ENCODE measurements at regions not wholly inside any gene's neighbourhood (a gene's known extent, or its start where the extent isn't known, plus 50 kb on each side); places are given as distances from the start of the nearest gene placed in this dataset.

- no peak overlapping the region for H2BK15ac ChIP-seq (ENCODE audit: low read length)
- FAIRE-seq = no peak
- WGBS, 2 experiments (ENCODE audit: extremely low coverage in 1 of 2, insufficient coverage in 1 of 2, insufficient read length in 1 of 2, insufficient replicate concordance in 2 of 2, low coverage in 1 of 2, low lambda C conversion rate in 2 of 2, missing lambda C conversion rate in 1 of 2) = 87% methylated on average over 1 of the region's 1 CpG; no CpG with 5 or more reads in 1 of the 2 experiments
- H4K8ac ChIP-seq (ENCODE audit: extremely low read depth, insufficient read depth, low read length) = no peak overlapping the region
- no peak overlapping the region for H2BK5ac ChIP-seq (ENCODE audit: low read depth, low read length)
- DNase-seq (ENCODE audit: low read depth in 1 of 2, low spot score in 2 of 2) = no peak
- H3K4me1 ChIP-seq (replicated peaks in 1 of 4; ENCODE audit: control insufficient read depth in 3 of 4, insufficient read depth in 4 of 4, low read length in 3 of 4) = peaks cover 3 to 27% (median 8%) of the 10 kb centered on the region in 4 experiments; a peak in 5 of 7 replicates
- no peaks in the 10 kb centered on the region for H4K20me1 ChIP-seq (replicated peaks in 1 of 2; ENCODE audit: control insufficient read depth in 1 of 2, insufficient read depth in 2 of 2, low read length in 2 of 2)
- H3K4ac ChIP-seq (replicated peaks; ENCODE audit: insufficient read length, low read depth, low read length) = no peak overlapping the region
- no peak overlapping the region for H3K27ac ChIP-seq (ENCODE audit: low read depth, low read length)
- H2BK120ac ChIP-seq (replicated peaks; ENCODE audit: low read depth, low read length) = no peak overlapping the region
- H4K5ac ChIP-seq (ENCODE audit: insufficient read length, low read depth, low read length) = no peak overlapping the region
- H3K9ac ChIP-seq (replicated peaks in 1 of 4; ENCODE audit: extremely low read depth in 1 of 4, low read depth in 3 of 4, low read length in 3 of 4) = no peak overlapping the region
- TF ChIP-seq CTBP2 (IDR thresholded peaks at IDR 0.05; ENCODE audit: borderline replicate concordance, insufficient read depth, insufficient read length, low read length) (no peak), BACH1 (IDR thresholded peaks at IDR 0.05; ENCODE audit: low read length) (no peak), KDM4A (IDR thresholded peaks at IDR 0.05; ENCODE audit: low read depth, low read length, severe bottlenecking) (no peak), RNF2 (IDR thresholded peaks at IDR 0.05; ENCODE audit: borderline replicate concordance, low read depth, low read length, missing control alignments, poor library complexity, severe bottlenecking) (no peak), TEAD4 (IDR thresholded peaks at IDR 0.05; ENCODE audit: low read depth, low read length) (no peak), CREB1 (IDR thresholded peaks at IDR 0.05) (no peak), SIRT6 (IDR thresholded peaks at IDR 0.05; ENCODE audit: low read length) (no peak), EZH2 (IDR thresholded peaks at IDR 0.05; ENCODE audit: low read depth, low read length, severe bottlenecking) (no peak), ZNF274 (IDR thresholded peaks at IDR 0.05; ENCODE audit: borderline replicate concordance, extremely low read depth, low read length) (no peak)
- no peaks in the 10 kb centered on the region for H3K36me3 ChIP-seq (ENCODE audit: control insufficient read depth in 2 of 4, insufficient read depth in 4 of 4, low read length in 3 of 4)
- no peak overlapping the region for H4K91ac ChIP-seq (replicated peaks; ENCODE audit: insufficient read length, low read length)
- ChIA-PET POLR2A (ENCODE audit: partially characterized antibody) (interaction anchor here (0.7 to 1.8 kb wide), 4 partner anchors 11 to 40 kb away, joined by 3 to 12 read pairs (median 7); no protein-coding TSS in a partner anchor), CTCF (ENCODE audit: partially characterized antibody) (interaction anchor here (0.7 kb wide), 2 partner anchors 27 to 57 kb away, joined by 3 to 5 read pairs; no protein-coding TSS in a partner anchor)
- no peaks in the 10 kb centered on the region for H3K9me3 ChIP-seq (ENCODE audit: insufficient read depth in 2 of 2, low read depth in 1 of 2, low read length in 1 of 2)
- H2BK12ac ChIP-seq (ENCODE audit: low read depth, low read length) = no peak overlapping the region
- H3K27me3 ChIP-seq (replicated peaks in 1 of 4; ENCODE audit: control insufficient read depth in 3 of 4, extremely low read depth in 1 of 4, insufficient read depth in 3 of 4, low read length in 3 of 4) = no peaks in the 10 kb centered on the region
- no peak overlapping the region for H3K4me3 ChIP-seq (ENCODE audit: extremely low read depth in 1 of 4, insufficient read depth in 2 of 4, low read depth in 3 of 4, low read length in 4 of 4)
- no peak overlapping the region for H3K56ac ChIP-seq (replicated peaks; ENCODE audit: insufficient read length, low read depth, low read length)
- no peak overlapping the region for H3K14ac ChIP-seq (ENCODE audit: insufficient read length)
- H3K18ac ChIP-seq (ENCODE audit: extremely low read depth, low read length) = no peak overlapping the region
- H3K23ac ChIP-seq (ENCODE audit: insufficient read length) = no peak overlapping the region
- H2BK20ac ChIP-seq (ENCODE audit: low read length) = no peak overlapping the region
- H2AK5ac ChIP-seq (ENCODE audit: low read depth, low read length) = no peak overlapping the region
- H2AFZ ChIP-seq (ENCODE audit: low read length) = no peak overlapping the region
- H3K4me2 ChIP-seq (ENCODE audit: insufficient read depth in 1 of 2, low read depth in 2 of 2, low read length in 2 of 2) = no peak overlapping the region
- no peaks in the 10 kb centered on the region for H3K79me1 ChIP-seq (ENCODE audit: low read depth, low read length)
- peaks cover 0 to 70% of the 10 kb centered on the region in 2 experiments; a peak in 3 of 4 replicates for H3K79me2 ChIP-seq (ENCODE audit: control insufficient read depth in 1 of 2, insufficient read depth in 2 of 2, low read length in 2 of 2)
- peaks cover 2% of the 10 kb centered on the region; the same call in 1 of the 2 replicates for H3K23me2 ChIP-seq (ENCODE audit: low read depth, low read length)
Observed at GRCh38 chr6:114431641-114432040, 88.8 kb upstream of the HS3ST5 start.
